Fibroblast of the aortic adventitia (primary cell): ENCODE measurements at regions not wholly inside any gene's neighbourhood (a gene's known extent, or its start where the extent isn't known, plus 50 kb on each side); places are given as distances from the start of the nearest gene placed in this dataset.
"Not testable (repeated sequence)": the region's sequence is repeated elsewhere in the genome, so short reads cannot be mapped to it uniquely, and the experiment has no call there.

Experiments
- DNase-seq: peaks from one replicate; pipeline ENCODE4 v3.0.0-alpha.2; 2010; ENCODE audit warnings: low read depth
- H3K4me3 ChIP-seq: 2 replicates; pipeline ENCODE4 v1.5.1; 2011; ENCODE audit warnings: low read depth, mild to moderate bottlenecking, control low read depth, low read length, moderate library complexity
- CTCF ChIP-seq: IDR thresholded peaks from 2 replicates; pipeline ENCODE4 v1.5.1; 2011; ENCODE audit warnings: mild to moderate bottlenecking, low read length, control low read depth, inconsistent platforms; ENCODE audit not compliant: insufficient read depth

DNA sequence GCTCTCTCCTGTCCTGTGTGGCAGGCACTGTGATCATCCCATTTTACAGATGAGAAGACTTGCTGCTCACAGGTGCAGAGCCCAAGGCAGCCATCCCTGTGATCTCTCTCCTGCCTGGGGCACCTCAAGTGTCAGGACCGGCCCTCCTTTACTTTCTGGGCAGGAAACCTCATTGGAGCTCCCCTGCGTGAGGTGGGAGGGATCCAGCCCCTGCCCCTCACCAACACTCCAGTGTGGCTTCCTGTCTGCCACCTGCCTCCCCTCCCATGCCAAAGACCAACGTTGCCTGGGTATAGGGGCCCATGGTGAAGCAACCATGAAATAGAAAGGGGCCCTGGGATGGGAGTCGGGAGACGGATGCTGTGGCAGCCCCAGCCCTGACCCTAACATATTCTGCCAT is 91.2 kb upstream of the MYL10 start:
- H3K4me3 ChIP-seq = no peak overlapping the region
- DNase-seq = no peak
- no peak for TF ChIP-seq CTCF

- no peak for TF ChIP-seq CTCF
- DNase-seq = no peak
- no peak overlapping the region for H3K4me3 ChIP-seq
Observed at GRCh38 chr7:101722247-101722646, 93.2 kb upstream of the MYL10 start.

GRCh38 chr7:101723835-101724234 is 93.6 kb upstream of the CUX1 start:
- H3K4me3 ChIP-seq = no peak overlapping the region
- TF ChIP-seq CTCF = no peak
- DNase-seq = no peak

DNA sequence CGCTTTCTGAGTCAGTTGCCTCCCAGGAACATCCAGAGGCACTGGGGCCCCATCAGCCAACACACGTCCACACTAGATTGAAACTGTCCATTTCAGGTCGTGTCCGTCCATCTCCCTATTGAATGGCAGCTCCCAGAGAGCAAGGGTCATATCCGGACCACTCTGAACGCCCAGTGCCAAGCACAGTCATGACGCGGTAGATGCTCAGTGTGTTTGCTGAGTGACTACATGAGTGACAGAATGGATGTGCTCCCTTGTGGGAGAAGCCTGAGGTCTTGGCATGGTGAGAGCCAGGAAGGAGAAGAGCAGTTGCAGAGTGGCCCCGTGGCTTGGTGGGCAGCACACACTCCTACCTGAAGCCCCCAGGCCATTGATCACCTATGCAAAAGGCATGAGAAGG is 92.5 kb upstream of the CUX1 start:
- no peak overlapping the region for H3K4me3 ChIP-seq
- no peak for TF ChIP-seq CTCF
- DNase-seq = no peak

GRCh38 chr7:101725921-101726320 is 91.5 kb upstream of the CUX1 start:
- DNase-seq = no peak
- no peak overlapping the region for H3K4me3 ChIP-seq
- TF ChIP-seq CTCF = no peak

GRCh38 chr7:101727184-101727583 is 90.2 kb upstream of the CUX1 start:
- no peak overlapping the region for H3K4me3 ChIP-seq
- no peak for DNase-seq
- TF ChIP-seq CTCF = no peak

GRCh38 chr7:101728128-101728527 is 89.3 kb upstream of the CUX1 start:
- DNase-seq = no peak
- no peak for TF ChIP-seq CTCF
- H3K4me3 ChIP-seq = no peak overlapping the region

GRCh38 chr7:101728873-101729240 is 88.6 kb upstream of the CUX1 start:
- not testable (repeated sequence) for DNase-seq

More at GRCh38 chr7:101728873-101729240, 88.6 kb upstream of the CUX1 start:
- not testable (repeated sequence) for H3K4me3 ChIP-seq
